D721Med (cell line): ENCODE measurements at regions not wholly inside any gene's neighbourhood (a gene's known extent, or its start where the extent isn't known, plus 50 kb on each side); places are given as distances from the start of the nearest gene placed in this dataset.

ENCODE experiments used
- DNase-seq: peaks from one replicate; pipeline ENCODE4 v3.0.0; 2011; ENCODE audit warnings: low spot score; ENCODE audit not compliant: insufficient read length
- FAIRE-seq: peaks from 2 replicates; lab custom pipeline; 2011; peaks lifted over from hg19 to GRCh38; lab: Jason Lieb, UNC
- CTCF ChIP-seq: IDR thresholded peaks from 2 replicates; pipeline ENCODE4 v1.5.1; 2012; ENCODE audit warnings: mild to moderate bottlenecking, control low read depth; ENCODE audit not compliant: insufficient read depth; ENCODE audit errors: missing control alignments

- FAIRE-seq (no peak), DNase-seq (no peak)
- TF ChIP-seq CTCF = no peak
Measured at GRCh38 chr5:101103874-101104273, 200.8 kb upstream of the ST8SIA4 start.

- no peak for DNase-seq
- TF ChIP-seq CTCF = no peak
- no peak for FAIRE-seq
Measured at GRCh38 chr5:101102506-101102905, 199.4 kb upstream of the ST8SIA4 start.

- no peak for TF ChIP-seq CTCF
- FAIRE-seq (no peak), DNase-seq (no peak)
Measured at GRCh38 chr5:101091902-101092301, 188.8 kb upstream of the ST8SIA4 start.

- FAIRE-seq (no peak), DNase-seq (no peak)
- no peak for TF ChIP-seq CTCF
Measured at GRCh38 chr5:101084353-101084752, 181.3 kb upstream of the ST8SIA4 start.

- no peak for DNase-seq
- no peak for FAIRE-seq
- TF ChIP-seq CTCF = no peak
Measured at GRCh38 chr5:101080462-101081240, 177.6 kb upstream of the ST8SIA4 start.

GRCh38 chr5:101068298-101068697 is 165.2 kb upstream of the ST8SIA4 start:
- TF ChIP-seq CTCF = no peak
- FAIRE-seq (no peak), DNase-seq (no peak)

GRCh38 chr5:101067429-101067828 is 164.3 kb upstream of the ST8SIA4 start:
- no peak for TF ChIP-seq CTCF
- peak; percentile 81 for FAIRE-seq
- DNase-seq = no peak
